KOPT-K1 (cell line): ENCODE measurements at regions not wholly inside any gene's neighbourhood (a gene's known extent, or its start where the extent isn't known, plus 50 kb on each side); places are given as distances from the start of the nearest gene placed in this dataset.
"Not testable (repeated sequence)": the region's sequence is repeated elsewhere in the genome, so short reads cannot be mapped to it uniquely, and the experiment has no call there.

Experiments
- H3K27ac ChIP-seq: fragments of 200-600 bp; sonication (generic); 2 replicates; pipeline ENCODE4 v1.5.1; 2016; ENCODE audit warnings: antibody characterized with exemption, mild to moderate bottlenecking, low read depth, low read length; ENCODE audit not compliant: poor library complexity, severe bottlenecking
- H3K36me3 ChIP-seq: fragments of 200-600 bp; sonication (generic); 2 replicates; pipeline ENCODE4 v1.5.1; 2017; ENCODE audit warnings: antibody characterized with exemption, mild to moderate bottlenecking, low read length, moderate library complexity; ENCODE audit not compliant: insufficient read depth
- H3K9me3 ChIP-seq: fragments of 200-600 bp; sonication (generic); 2 replicates; pipeline ENCODE4 v1.5.1; 2017; ENCODE audit warnings: antibody characterized with exemption, low read length, mild to moderate bottlenecking; ENCODE audit not compliant: insufficient read depth, poor library complexity, severe bottlenecking

DNA sequence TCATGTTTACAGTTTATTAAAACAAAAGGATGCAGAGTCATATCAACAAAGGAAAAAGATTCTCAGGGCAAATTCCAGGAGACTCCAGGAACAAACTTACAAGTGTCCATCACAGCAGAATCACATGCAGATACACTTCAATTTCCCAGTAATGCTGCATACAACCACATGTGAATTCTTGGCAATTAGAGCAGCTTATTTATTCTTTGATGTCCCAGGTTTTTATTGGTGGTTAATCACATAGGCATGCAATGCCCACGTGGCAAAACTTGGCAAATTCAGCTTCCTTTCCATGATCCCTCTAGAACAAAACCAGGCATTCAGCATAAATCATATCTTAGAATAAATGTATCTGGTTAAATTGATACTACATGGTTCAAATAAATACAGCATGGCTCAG is 376.5 kb upstream of the ZNG1F start:
- H3K36me3 ChIP-seq, H3K27ac ChIP-seq, H3K9me3 ChIP-seq: not testable (repeated sequence)
